ENCODE measurements at regions not wholly inside any gene's neighbourhood (a gene's known extent, or its start where the extent isn't known, plus 50 kb on each side); places are given as distances from the start of the nearest gene placed in this dataset.
A peak's percentile ranks its signal among the peaks of the same experiment; 100 is the strongest.
"Not testable (repeated sequence)": the region's sequence is repeated elsewhere in the genome, so short reads cannot be mapped to it uniquely, and the experiment has no call there.

GRCh38 chr20:56724241-56724757, 95.2 kb downstream of the TFAP2C start:
- DNase-seq (ENCODE audit: low spot score): no peak

- DNase-seq (ENCODE audit: low spot score): peak; percentile 11
Measured at GRCh38 chr20:56730003-56730402, 100.9 kb downstream of the TFAP2C start.

- no peak for DNase-seq (ENCODE audit: low spot score)
Measured at GRCh38 chr20:56730996-56731395, 101.9 kb downstream of the TFAP2C start.

GRCh38 chr20:56731476-56731875, 102.4 kb downstream of the TFAP2C start:
- DNase-seq (ENCODE audit: low spot score): no peak

- no peak for DNase-seq (ENCODE audit: low spot score)
Measured at GRCh38 chr20:56733967-56734366, 104.9 kb downstream of the TFAP2C start.

- no peak for DNase-seq (ENCODE audit: low spot score)
Measured at GRCh38 chr20:56735084-56735642, 106.1 kb downstream of the TFAP2C start.

GRCh38 chr20:56736285-56736857, 107.3 kb downstream of the TFAP2C start:
- DNase-seq (ENCODE audit: low spot score): no peak

- not testable (repeated sequence) for DNase-seq (ENCODE audit: low spot score)
Measured at GRCh38 chr20:56744325-56744821, 115.3 kb downstream of the TFAP2C start.

GRCh38 chr20:56748476-56749377, 119.6 kb downstream of the TFAP2C start:
- no peak for DNase-seq (ENCODE audit: low spot score)

- DNase-seq (ENCODE audit: low spot score): no peak
Measured at GRCh38 chr20:56750430-56750829, 121.3 kb downstream of the TFAP2C start.

- DNase-seq (ENCODE audit: low spot score): no peak
Measured at GRCh38 chr20:56752274-56752673, 123.2 kb downstream of the TFAP2C start.

- DNase-seq (ENCODE audit: low spot score): no peak
Measured at GRCh38 chr20:56755201-56755600, 126.1 kb downstream of the TFAP2C start.

- not testable (repeated sequence) for DNase-seq (ENCODE audit: low spot score)
Measured at GRCh38 chr20:56756658-56757057, 127.6 kb downstream of the TFAP2C start.

- DNase-seq (ENCODE audit: low spot score): no peak
Measured at GRCh38 chr20:56758706-56759105, 129.6 kb downstream of the TFAP2C start.

GRCh38 chr20:56759741-56760278, 130.7 kb downstream of the TFAP2C start:
- DNase-seq (ENCODE audit: low spot score): no peak

- no peak for DNase-seq (ENCODE audit: low spot score)
Measured at GRCh38 chr20:56760610-56761009, 131.5 kb downstream of the TFAP2C start.

GRCh38 chr20:56761393-56761792, 132.3 kb downstream of the TFAP2C start:
- no peak for DNase-seq (ENCODE audit: low spot score)

GRCh38 chr20:56762401-56762800, 133.3 kb downstream of the TFAP2C start:
- DNase-seq (ENCODE audit: low spot score): no peak

- DNase-seq (ENCODE audit: low spot score): no peak
Measured at GRCh38 chr20:56762829-56763228, 133.7 kb downstream of the TFAP2C start.

GRCh38 chr20:56764671-56765070, 135.6 kb downstream of the TFAP2C start:
- no peak for DNase-seq (ENCODE audit: low spot score)

- peak; percentile 3 for DNase-seq (ENCODE audit: low spot score)
Measured at GRCh38 chr20:56765172-56766073, 136.3 kb downstream of the TFAP2C start.
